ENCODE measurements at regions not wholly inside any gene's neighbourhood (a gene's known extent, or its start where the extent isn't known, plus 50 kb on each side); places are given as distances from the start of the nearest gene placed in this dataset.
A peak's percentile ranks its signal among the peaks of the same experiment; 100 is the strongest.

DNA sequence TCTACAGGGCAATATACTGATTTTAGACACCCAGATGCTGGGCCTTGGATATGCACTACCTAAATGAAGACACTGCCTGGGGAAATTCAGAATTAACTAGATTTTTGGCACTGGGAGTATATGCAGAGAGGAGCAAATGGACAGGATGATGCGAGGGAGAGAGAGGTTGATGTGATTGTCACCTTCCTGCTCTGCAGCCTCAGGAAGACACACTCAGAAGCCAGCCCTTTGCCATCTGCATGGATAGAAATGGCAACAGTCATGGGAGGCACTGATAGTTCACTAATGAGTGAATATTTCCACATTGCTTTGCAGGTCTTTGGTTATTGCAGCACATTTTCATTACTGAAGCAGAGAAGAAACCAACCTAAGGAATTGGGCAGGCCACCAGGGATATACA, 397.2 kb upstream of the NFE2L3 start:
- TF ChIP-seq YY1 (IDR thresholded peaks at IDR 0.05; ENCODE audit: insufficient read depth, insufficient read length) (no peak), SUZ12 (IDR thresholded peaks at IDR 0.05; ENCODE audit: extremely low read depth, insufficient read depth, insufficient read length) (no peak), ZNF274 (IDR thresholded peaks at IDR 0.05; ENCODE audit: low read depth, low read length) (no peak)
- no peak for DNase-seq (ENCODE audit: low read depth, low spot score)
- Histone ChIP-seq H3K4me1 (ENCODE audit: insufficient read depth, insufficient read length) (peaks cover 6% of the 10 kb centered on the region), H3K9me3 (ENCODE audit: insufficient read depth, low read length) (no peaks in the 10 kb centered on the region), H3K27me3 (ENCODE audit: insufficient read depth, insufficient read length) (no peaks in the 10 kb centered on the region), H3K36me3 (ENCODE audit: insufficient read depth, insufficient read length, low read length) (no peaks in the 10 kb centered on the region), H3K4me3 (ENCODE audit: insufficient read length, low read depth) (no peak overlapping the region), H3K9ac (ENCODE audit: insufficient read length, low read depth) (no peak overlapping the region)

DNA sequence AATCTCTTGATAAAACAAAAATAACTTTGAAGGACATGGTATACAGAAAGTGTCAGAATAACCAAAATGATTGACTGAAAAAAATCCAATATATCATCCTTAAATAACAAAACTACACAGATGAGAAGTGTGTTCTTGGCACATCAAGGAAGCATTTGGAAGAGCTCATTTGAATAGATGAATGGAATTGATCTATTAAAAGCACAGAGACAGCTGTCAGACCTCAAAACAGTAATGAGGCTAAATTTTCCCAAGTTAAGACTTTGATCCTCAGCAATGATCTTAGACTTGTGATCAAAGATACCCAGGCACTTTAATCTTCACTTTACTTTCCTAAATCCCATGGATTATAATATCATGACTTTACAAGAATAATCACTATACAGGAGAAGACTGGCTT, 395.4 kb upstream of the NFE2L3 start:
- TF ChIP-seq ZNF274 (IDR thresholded peaks at IDR 0.05; ENCODE audit: low read depth, low read length), result no peak
- no peak for TF ChIP-seq SUZ12 (IDR thresholded peaks at IDR 0.05; ENCODE audit: extremely low read depth, insufficient read depth, insufficient read length)
- TF ChIP-seq YY1 (IDR thresholded peaks at IDR 0.05; ENCODE audit: insufficient read depth, insufficient read length), result no peak
- H3K27me3 ChIP-seq (ENCODE audit: insufficient read depth, insufficient read length), result no peaks in the 10 kb centered on the region
- no peaks in the 10 kb centered on the region for H3K9me3 ChIP-seq (ENCODE audit: insufficient read depth, low read length)
- no peaks in the 10 kb centered on the region for H3K36me3 ChIP-seq (ENCODE audit: insufficient read depth, insufficient read length, low read length)
- peaks cover 6% of the 10 kb centered on the region for H3K4me1 ChIP-seq (ENCODE audit: insufficient read depth, insufficient read length)
- no peak overlapping the region for H3K4me3 ChIP-seq (ENCODE audit: insufficient read length, low read depth)
- H3K9ac ChIP-seq (ENCODE audit: insufficient read length, low read depth), result no peak overlapping the region
- DNase-seq (ENCODE audit: low read depth, low spot score), result no peak

- H3K4me1 ChIP-seq (ENCODE audit: insufficient read depth, insufficient read length), result peaks cover 6% of the 10 kb centered on the region
- H3K36me3 ChIP-seq (ENCODE audit: insufficient read depth, insufficient read length, low read length), result no peaks in the 10 kb centered on the region
- no peaks in the 10 kb centered on the region for H3K9me3 ChIP-seq (ENCODE audit: insufficient read depth, low read length)
- TF ChIP-seq ZNF274 (IDR thresholded peaks at IDR 0.05; ENCODE audit: low read depth, low read length) (no peak), SUZ12 (IDR thresholded peaks at IDR 0.05; ENCODE audit: extremely low read depth, insufficient read depth, insufficient read length) (no peak), YY1 (IDR thresholded peaks at IDR 0.05; ENCODE audit: insufficient read depth, insufficient read length) (no peak)
- no peak for DNase-seq (ENCODE audit: low read depth, low spot score)
- no peaks in the 10 kb centered on the region for H3K27me3 ChIP-seq (ENCODE audit: insufficient read depth, insufficient read length)
- no peak overlapping the region for H3K9ac ChIP-seq (ENCODE audit: insufficient read length, low read depth)
- H3K4me3 ChIP-seq (ENCODE audit: insufficient read length, low read depth), result no peak overlapping the region
Measured at GRCh38 chr7:25758559-25758958, 393.4 kb upstream of the NFE2L3 start.

GRCh38 chr7:25759286-25759685, 392.7 kb upstream of the NFE2L3 start:
- TF ChIP-seq ZNF274 (IDR thresholded peaks at IDR 0.05; ENCODE audit: low read depth, low read length), result no peak
- TF ChIP-seq YY1 (IDR thresholded peaks at IDR 0.05; ENCODE audit: insufficient read depth, insufficient read length), result no peak
- TF ChIP-seq SUZ12 (IDR thresholded peaks at IDR 0.05; ENCODE audit: extremely low read depth, insufficient read depth, insufficient read length), result no peak
- DNase-seq (ENCODE audit: low read depth, low spot score), result no peak

GRCh38 chr7:25759748-25760147, 392.2 kb upstream of the NFE2L3 start:
- Histone ChIP-seq H3K4me3 (ENCODE audit: insufficient read length, low read depth) (no peak overlapping the region), H3K9me3 (ENCODE audit: insufficient read depth, low read length) (no peaks in the 10 kb centered on the region), H3K4me1 (ENCODE audit: insufficient read depth, insufficient read length) (no peaks in the 10 kb centered on the region), H3K36me3 (ENCODE audit: insufficient read depth, insufficient read length, low read length) (no peaks in the 10 kb centered on the region), H3K9ac (ENCODE audit: insufficient read length, low read depth) (no peak overlapping the region), H3K27me3 (ENCODE audit: insufficient read depth, insufficient read length) (no peaks in the 10 kb centered on the region)
- peak; percentile 63 for DNase-seq (ENCODE audit: low read depth, low spot score)
- no peak for TF ChIP-seq SUZ12 (IDR thresholded peaks at IDR 0.05; ENCODE audit: extremely low read depth, insufficient read depth, insufficient read length)
- no peak for TF ChIP-seq YY1 (IDR thresholded peaks at IDR 0.05; ENCODE audit: insufficient read depth, insufficient read length)
- TF ChIP-seq ZNF274 (IDR thresholded peaks at IDR 0.05; ENCODE audit: low read depth, low read length), result no peak

More at GRCh38 chr7:25759286-25759685, 392.7 kb upstream of the NFE2L3 start:
- Histone ChIP-seq H3K9me3 (ENCODE audit: insufficient read depth, low read length) (no peaks in the 10 kb centered on the region), H3K9ac (ENCODE audit: insufficient read length, low read depth) (no peak overlapping the region), H3K36me3 (ENCODE audit: insufficient read depth, insufficient read length, low read length) (no peaks in the 10 kb centered on the region), H3K4me3 (ENCODE audit: insufficient read length, low read depth) (no peak overlapping the region), H3K4me1 (ENCODE audit: insufficient read depth, insufficient read length) (no peaks in the 10 kb centered on the region), H3K27me3 (ENCODE audit: insufficient read depth, insufficient read length) (no peaks in the 10 kb centered on the region)

GRCh38 chr7:25762511-25763462, 389.2 kb upstream of the NFE2L3 start:
- no peak overlapping the region for H3K4me3 ChIP-seq (ENCODE audit: insufficient read length, low read depth)
- no peak for TF ChIP-seq ZNF274 (IDR thresholded peaks at IDR 0.05; ENCODE audit: low read depth, low read length)
- no peak for TF ChIP-seq SUZ12 (IDR thresholded peaks at IDR 0.05; ENCODE audit: extremely low read depth, insufficient read depth, insufficient read length)
- no peak for TF ChIP-seq YY1 (IDR thresholded peaks at IDR 0.05; ENCODE audit: insufficient read depth, insufficient read length)
- H3K9ac ChIP-seq (ENCODE audit: insufficient read length, low read depth), result no peak overlapping the region
- H3K4me1 ChIP-seq (ENCODE audit: insufficient read depth, insufficient read length), result no peaks in the 10 kb centered on the region
- H3K27me3 ChIP-seq (ENCODE audit: insufficient read depth, insufficient read length), result no peaks in the 10 kb centered on the region
- no peaks in the 10 kb centered on the region for H3K36me3 ChIP-seq (ENCODE audit: insufficient read depth, insufficient read length, low read length)
- no peaks in the 10 kb centered on the region for H3K9me3 ChIP-seq (ENCODE audit: insufficient read depth, low read length)
- no peak for DNase-seq (ENCODE audit: low read depth, low spot score)

DNA sequence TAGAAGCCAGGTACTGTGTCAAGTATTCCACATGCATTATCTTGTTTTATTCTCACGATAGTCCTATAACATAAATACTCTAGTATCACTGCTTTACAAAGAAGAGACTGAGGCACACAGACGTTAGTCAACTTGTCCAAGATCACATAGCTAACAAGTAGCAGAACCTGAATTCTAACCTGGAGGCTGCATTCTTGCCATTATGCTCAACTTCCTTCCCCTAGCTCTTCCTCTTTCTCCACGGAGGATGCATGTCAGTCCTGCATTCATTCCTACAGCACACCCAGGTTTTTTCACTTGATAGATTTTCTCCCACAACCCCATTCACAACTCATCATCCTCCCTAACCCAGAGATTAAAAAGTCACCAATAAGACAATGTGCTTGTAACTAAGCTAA, 388.5 kb upstream of the NFE2L3 start:
- H3K36me3 ChIP-seq (ENCODE audit: insufficient read depth, insufficient read length, low read length), result no peaks in the 10 kb centered on the region
- TF ChIP-seq SUZ12 (IDR thresholded peaks at IDR 0.05; ENCODE audit: extremely low read depth, insufficient read depth, insufficient read length), result no peak
- TF ChIP-seq YY1 (IDR thresholded peaks at IDR 0.05; ENCODE audit: insufficient read depth, insufficient read length), result no peak
- TF ChIP-seq ZNF274 (IDR thresholded peaks at IDR 0.05; ENCODE audit: low read depth, low read length), result no peak

More for the DNA sequence above, 388.5 kb upstream of the NFE2L3 start:
- no peaks in the 10 kb centered on the region for H3K4me1 ChIP-seq (ENCODE audit: insufficient read depth, insufficient read length)
- H3K4me3 ChIP-seq (ENCODE audit: insufficient read length, low read depth), result no peak overlapping the region
- H3K9ac ChIP-seq (ENCODE audit: insufficient read length, low read depth), result no peak overlapping the region
- H3K9me3 ChIP-seq (ENCODE audit: insufficient read depth, low read length), result no peaks in the 10 kb centered on the region
- H3K27me3 ChIP-seq (ENCODE audit: insufficient read depth, insufficient read length), result no peaks in the 10 kb centered on the region
- no peak for DNase-seq (ENCODE audit: low read depth, low spot score)

Measured in NT2/D1 (cell line).